Urothelium cell line (cell line): ENCODE measurements at regions not wholly inside any gene's neighbourhood (a gene's known extent, or its start where the extent isn't known, plus 50 kb on each side); places are given as distances from the start of the nearest gene placed in this dataset.
"Not testable (repeated sequence)": the region's sequence is repeated elsewhere in the genome, so short reads cannot be mapped to it uniquely, and the experiment has no call there.

ENCODE experiments used
- DNase-seq: peaks from one replicate; pipeline ENCODE4 v3.0.0; 2011; ENCODE audit warnings: low spot score, mixed read lengths
- FAIRE-seq: peaks from 2 replicates; lab custom pipeline; 2011; peaks lifted over from hg19 to GRCh38; lab: Jason Lieb, UNC

DNA sequence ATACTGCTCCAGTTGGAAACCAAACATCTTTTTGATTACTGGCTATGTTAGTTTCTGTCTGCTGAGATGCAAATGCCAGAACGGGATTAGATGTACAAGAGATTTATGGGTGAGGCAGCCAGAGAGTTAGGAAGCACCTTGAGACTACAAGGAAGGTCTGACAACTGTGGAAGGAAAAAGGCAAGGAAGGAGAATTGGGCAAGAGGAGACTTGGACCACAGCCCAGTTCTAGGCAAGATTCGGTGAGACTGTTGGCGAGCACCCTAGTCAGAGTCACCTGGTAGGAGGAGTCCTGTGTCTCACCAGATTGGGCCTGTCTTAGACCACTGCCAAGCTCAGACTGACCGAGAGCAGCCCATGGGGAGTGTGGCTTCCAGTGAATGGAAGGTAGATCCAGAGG, 91.8 kb upstream of the F13A1 start:
- DNase-seq (no peak), FAIRE-seq (no peak)

DNA sequence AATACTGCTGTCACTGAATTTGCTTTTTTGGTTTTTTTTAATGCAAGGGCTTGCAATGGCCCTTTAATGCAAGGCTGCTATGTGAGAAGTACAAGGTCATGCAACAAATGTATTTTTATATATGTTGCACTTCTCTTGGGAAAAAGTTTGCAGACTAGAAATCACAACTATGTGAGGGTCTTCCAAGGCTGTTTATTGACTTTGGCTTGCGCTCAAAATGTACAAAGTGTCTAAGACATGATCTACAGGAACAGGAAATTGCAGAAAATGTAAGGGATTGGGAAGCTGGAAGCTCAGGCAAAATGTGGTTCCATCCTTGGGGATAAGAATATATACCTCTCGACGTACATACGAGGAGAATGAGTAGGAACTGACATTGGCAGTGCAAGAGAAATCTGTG, 92.2 kb upstream of the F13A1 start:
- FAIRE-seq (no peak), DNase-seq (no peak)

DNA sequence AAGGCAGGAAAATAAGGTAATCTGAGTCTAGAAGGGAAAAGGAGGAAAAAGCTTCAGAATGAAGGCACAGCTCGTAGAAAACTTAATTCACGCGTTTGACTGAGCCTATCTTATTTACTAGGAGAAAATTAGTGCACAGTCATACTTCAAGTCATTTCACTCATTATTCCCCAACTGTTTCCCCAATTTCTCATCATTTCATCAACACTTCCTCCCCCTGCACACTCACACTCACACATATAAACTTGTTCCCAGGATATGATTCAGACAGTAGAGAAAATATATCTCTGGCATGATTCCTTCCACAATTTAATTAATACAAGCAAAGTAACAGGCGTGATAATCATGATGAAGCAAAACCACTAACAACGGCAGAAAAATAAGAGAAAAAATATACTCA, 94.5 kb upstream of the F13A1 start:
- DNase-seq (no peak), FAIRE-seq (no peak)

DNA sequence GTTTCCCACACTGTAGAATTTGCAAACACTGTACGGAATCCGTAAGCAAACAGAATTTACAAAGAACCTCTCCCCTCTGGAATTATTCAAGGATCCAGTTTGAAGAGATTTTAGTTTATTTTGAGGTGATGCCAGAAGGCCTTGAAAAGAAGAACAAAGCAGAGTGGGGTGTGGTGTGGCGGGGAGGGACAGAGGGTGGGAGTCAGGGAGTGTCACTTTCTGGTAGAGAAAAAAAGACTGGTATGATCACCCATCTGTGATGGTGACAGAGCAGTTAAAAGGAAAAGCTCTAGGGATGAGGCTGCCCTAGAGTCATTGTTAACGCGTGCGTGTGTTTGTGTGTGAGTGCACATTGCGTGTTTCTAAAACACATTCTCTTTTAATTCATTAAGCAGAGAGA, 97.0 kb upstream of the F13A1 start:
- FAIRE-seq: no peak

DNA sequence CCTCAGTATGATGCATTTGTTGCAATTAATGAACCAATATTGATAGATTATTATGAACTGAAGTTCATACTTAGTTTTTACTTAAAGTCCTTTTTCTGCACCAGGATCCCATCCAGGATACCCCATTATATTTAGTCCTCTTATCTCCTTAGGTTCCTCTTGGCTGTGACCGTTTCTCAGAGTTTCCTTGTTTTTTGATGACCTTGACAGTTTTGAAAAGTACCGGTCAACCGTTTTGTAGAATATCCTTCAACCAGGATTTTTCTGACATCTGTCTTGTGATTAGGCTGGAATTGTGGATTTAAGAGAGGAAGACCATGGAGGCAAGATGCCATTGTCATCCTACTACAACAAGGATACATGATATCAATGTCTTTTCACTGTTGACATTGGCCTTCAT, 98.0 kb upstream of the F13A1 start:
- no peak for FAIRE-seq
- DNase-seq: no peak

More for the DNA sequence above, 97.0 kb upstream of the F13A1 start:
- DNase-seq: no peak

DNA sequence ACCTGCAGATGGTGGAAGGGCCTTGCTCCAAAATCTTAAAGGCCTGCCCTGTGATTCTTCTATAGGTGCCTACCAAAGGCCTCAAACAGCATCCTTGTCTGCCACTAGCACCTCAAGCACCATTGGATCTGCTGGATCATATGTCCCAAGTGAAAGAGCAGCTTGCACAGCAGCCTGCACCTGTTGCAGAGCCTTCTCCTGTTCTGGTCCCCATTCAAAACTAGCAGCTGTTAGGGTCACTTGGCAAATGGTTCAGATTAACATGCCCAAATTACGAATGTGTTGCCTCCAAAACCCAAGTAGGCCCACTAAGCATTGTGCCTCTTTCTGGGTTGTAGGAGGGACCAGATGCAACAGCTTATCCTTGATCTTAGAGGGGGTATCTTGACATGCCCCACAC, 99.6 kb upstream of the F13A1 start:
- DNase-seq: no peak
- FAIRE-seq: no peak

DNA sequence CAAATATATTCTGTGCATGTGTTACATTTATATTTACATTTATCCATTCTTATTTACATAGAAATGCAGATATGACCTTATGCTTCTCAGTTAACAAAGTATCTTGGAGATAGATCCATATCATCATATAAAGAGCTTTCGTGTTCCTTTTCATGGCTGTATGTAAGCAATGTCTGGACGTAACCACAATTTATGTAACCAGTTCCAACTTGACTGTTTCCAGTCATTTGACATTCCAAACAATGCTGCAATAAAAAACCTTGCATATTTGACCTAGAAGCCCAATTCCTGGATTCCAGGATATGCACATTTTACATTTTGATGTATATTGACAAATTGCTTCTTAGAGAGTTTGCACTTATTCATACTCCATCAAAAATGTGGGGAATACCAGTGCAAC, 113.7 kb upstream of the F13A1 start:
- DNase-seq (no peak), FAIRE-seq (no peak)

DNA sequence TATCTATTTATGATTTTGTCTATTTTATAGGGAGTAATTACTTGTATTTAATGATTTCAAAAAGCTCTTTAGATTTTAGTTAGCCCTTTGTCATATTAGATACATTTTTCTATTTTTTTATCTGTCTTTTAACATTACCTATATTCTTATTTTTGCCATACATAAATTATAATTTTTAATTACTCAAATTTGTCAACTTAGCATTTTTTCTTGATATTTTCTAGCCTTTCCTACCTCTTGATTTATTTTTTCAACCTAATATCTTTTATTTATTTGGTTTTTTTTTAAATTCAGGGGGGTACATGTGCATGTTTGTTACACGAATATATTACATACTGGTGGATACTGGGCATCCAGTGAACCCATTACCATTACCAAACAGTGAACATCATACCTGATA, 114.3 kb upstream of the F13A1 start:
- DNase-seq (no peak), FAIRE-seq (no peak)

DNA sequence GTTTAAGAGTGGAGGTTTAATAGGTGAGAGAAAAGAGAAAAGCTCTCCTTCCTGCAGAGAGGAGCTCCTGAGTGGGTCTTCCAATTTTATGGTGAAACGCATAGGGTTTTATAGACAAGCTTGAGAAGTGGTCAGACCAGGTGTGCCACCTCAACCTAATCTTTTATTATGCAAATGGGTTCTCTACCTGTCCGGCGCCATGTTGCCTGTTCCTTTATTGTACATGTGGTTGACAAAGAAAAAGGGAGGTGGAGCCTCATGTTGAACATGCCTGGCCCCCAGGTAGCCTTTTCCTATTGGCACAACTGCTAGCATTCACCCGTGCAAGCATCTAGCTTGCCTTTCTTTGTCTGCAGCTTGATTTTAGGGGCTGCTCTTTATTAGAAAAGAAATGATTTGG, 115.9 kb upstream of the F13A1 start:
- no peak for DNase-seq
- no peak for FAIRE-seq

DNA sequence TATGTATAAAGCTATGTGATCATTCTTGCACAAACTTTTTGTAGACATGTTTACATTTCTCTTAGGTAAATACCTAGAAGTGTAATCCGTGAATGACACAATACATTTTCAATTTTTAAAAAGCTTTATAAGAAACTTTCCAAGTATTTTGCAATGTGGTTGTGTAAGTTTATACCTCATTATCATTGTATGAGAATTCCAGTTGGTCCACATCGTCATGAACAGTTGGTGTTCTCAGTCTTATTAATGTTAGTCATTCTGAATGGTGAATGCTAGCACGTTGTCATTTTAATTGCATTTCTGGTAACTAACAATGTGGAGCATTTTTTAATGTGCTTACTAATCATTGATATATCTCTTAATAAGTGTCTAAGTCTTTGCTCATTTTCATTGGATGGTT, 116.5 kb upstream of the F13A1 start:
- no peak for FAIRE-seq
- DNase-seq: no peak

DNA sequence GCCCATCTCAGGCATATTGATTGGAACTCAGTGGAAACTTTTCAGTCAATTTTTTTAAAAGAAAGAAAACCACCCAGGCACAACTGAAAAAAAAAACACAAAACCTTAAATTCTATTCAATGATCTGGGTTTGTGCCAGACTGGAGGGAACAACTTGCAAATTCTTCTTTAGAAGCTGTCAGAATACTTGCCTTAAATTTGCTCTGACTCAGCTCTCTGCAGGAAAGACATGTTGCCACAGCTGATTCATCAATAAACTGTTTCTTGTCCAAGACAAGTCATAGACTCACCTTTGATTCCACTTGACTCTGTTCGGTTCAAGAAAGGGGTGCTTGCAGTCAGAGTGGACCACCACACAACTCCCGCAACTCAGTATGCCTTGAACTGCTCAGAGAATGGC, 117.8 kb upstream of the F13A1 start:
- no peak for FAIRE-seq
- DNase-seq: no peak

DNA sequence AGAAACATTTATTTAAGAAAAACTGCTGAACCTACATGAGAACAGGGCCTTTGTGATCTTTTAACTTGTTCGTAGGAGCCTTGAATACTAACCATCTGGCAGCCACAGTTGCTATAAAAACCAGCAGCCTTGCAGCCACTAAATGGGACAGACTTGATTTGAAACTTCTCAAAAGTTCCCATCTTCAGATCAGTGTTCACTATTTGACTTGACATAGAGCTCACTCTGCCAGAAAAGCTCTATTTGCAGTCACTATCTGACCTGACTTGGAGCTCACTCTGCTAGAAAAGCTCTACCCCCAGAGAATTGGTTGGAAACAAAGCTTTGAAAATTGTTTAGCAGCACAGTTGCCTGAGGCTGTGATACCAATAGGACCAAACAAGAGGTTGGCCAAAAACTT, 119.3 kb upstream of the F13A1 start:
- DNase-seq (no peak), FAIRE-seq (no peak)

DNA sequence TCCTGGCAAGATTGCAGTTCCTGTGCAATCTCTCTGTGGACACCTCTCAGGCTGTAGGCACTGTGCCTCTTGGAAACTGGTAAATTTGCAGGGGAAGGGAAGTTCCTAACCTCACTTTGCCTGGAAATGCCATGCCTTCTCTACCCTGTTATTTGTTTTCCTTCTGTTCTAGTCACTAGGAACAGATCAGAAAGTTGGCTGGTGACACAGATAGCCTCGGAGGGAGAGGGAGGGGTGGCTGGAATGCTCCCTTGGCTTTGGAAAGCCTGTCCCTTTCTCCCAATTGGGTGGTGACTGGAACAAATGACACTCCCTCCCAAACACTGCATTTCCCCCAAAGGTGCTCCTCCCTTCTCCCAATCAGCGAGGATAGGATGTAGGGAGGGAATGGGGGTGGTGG, 131.5 kb upstream of the F13A1 start:
- FAIRE-seq (no peak), DNase-seq (no peak)

DNA sequence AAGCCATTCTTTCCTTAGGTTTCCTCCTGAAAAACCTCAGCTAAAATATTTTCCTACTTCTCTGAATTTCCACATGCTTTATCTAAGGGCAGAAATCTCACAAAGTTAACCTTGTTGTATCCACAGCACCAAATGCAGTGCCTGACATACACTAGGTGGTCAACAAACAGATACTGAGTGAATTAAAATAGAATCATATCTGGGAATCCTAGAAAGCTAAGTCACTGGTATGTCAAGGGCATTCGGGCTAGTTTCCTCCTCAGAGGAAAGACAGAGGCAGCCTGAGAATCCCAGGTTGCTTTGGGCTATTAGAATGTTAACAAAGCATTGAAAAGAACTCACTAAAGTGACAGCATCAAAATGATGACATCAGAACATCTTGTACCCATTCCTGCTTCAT, 132.7 kb upstream of the F13A1 start:
- FAIRE-seq (no peak), DNase-seq (no peak)

DNA sequence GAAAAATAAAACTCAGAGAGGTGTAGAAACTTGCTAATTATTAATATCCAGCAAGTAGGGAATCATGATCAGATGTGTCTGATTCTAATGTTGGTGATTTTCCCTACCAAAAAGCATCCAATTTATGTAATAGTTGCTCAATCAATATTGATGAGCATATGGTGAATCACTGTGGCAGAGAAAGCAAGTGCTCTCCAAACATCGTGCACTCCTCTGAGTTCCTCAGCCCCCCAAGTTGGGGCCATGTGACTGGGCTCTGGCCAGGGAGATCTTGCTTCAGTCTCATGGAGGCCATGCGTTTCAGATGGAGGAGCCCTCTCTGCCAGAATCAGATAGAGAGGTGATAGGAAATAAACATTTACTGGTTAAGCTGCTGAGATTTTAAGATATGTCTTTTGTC, 133.2 kb upstream of the LY86 start:
- FAIRE-seq (no peak), DNase-seq (no peak)

DNA sequence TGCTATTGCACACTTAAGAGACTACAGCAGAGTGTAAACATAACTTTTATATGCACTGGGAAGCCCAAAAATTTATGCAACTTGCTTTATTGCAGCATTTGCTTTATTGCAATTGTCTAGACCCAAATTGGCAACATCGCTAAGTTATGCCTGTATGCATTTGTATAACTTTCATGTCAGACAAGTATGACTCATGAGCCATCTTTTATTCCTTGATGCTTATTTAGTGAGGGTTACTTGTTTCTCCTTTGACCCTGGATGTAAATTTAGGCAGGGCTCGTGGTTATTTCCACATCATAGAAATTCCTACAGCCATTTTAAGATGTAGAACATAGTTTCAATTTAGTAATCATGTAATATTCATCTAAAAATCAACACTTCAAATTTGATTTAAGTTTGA, 130.3 kb upstream of the LY86 start:
- DNase-seq: no peak
- no peak for FAIRE-seq

DNA sequence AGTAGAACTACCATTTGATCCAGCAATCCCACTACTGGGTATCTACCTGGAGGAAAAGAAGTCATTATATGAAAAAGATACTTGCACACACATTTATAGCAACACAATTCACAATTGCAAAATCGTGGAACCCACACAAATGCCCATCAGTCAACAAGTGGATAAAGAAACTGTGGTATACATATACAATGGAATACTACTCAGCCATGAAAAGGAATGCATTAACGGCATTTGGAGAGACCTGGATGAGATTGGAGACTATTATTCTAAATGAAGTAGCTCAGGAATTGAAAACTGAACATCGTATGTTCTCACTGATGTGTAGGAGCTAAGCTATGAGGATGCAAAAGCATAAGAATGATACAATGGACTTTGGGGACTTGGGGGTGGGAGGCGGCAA, 128.6 kb upstream of the LY86 start:
- DNase-seq, FAIRE-seq: not testable (repeated sequence)

DNA sequence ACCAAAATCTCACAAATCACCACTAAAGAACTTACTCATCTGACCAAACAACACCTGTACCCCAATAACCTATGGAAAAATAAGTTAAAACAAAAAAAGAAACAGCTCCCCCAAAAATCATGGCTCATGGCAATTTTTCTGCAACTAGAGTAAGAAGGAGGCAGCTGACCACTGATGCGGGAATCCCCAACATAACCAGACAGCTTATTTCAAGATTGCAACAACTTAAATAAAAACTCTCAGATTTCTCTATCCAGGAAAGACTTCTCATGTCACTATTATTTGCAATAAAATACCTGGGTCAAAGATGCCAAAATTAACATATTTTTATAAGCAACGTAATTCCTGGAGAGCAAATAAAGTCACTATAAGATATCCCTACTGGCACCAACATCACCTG, 128.1 kb upstream of the LY86 start:
- DNase-seq: no peak
- no peak for FAIRE-seq

DNA sequence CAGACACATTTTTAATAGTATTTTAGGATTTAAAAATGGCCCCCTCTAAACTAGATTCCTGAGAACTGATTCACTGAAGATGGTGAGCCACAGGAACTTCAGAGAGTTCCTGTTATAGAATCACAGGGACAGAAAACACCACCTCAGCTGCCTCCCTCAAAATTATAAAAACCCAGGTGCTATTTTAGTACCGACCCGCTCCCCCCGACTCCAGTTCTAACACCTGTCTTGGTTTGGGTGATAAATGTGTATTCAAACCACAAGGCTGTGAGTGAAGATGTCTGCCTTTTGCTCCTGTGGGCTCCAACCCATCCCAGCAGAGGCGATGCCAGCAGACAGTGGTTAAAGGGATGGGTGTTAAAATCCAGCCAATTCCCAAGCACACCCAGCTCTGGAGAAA, 127.4 kb upstream of the LY86 start:
- DNase-seq (peak; percentile 59), FAIRE-seq (no peak)

DNA sequence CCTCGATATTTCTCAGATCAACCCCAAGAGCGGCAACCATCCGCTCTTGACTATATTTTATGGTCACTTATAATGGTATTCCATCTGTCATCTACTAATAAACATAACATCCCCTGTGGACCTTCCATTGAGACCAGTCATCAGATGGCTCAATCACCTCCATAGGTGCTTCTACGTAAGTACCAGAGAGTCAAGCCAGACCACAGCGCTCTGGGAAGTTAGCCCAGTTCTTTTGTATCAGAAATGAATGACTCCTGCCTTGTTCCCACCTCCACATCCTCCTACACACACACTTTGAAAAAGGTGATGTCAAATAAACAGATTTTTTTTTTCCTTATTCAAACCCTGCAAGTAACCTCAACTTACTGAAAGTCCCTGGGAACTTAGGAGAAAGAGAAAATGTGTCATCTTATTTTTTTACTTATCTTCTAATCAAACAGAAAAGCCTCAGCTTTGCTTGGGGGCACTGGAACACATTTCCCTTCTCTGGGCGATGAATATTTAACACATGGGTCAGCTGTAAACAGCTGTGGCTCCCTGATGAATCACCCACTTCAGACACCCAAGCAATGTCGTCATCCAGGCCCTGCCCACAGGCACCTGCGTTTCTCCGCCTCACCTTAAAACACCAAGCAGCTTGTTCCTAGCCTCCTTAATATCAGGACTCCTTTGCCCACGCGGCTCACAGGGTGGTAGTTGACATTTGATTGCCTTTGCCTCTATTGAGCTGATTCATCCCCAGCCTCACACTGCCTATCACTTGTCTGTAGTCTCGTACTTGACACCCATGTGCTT, 121.4 kb upstream of the LY86 start:
- DNase-seq: peak; percentile 79
- peak; percentile 13 for FAIRE-seq

DNA sequence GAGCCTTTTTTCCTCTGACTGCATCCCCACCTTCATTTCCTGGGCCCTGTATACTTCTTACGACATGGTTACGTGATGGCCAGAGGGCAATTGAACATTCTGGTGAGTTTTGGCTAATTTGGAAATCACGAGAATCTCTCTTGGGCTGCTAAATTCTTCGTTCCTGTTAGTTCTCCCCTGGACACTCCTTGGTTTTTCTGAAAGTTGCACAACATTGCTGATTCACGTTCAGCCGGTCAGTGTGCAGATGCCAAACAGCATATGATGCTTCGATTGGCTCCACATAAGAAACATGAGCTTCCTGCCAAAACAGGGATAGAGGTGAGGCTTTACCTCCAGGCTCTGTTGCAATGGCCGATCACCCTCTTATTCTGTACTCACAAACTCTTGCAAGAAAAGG, 119.4 kb upstream of the LY86 start:
- FAIRE-seq: no peak
- no peak for DNase-seq

DNA sequence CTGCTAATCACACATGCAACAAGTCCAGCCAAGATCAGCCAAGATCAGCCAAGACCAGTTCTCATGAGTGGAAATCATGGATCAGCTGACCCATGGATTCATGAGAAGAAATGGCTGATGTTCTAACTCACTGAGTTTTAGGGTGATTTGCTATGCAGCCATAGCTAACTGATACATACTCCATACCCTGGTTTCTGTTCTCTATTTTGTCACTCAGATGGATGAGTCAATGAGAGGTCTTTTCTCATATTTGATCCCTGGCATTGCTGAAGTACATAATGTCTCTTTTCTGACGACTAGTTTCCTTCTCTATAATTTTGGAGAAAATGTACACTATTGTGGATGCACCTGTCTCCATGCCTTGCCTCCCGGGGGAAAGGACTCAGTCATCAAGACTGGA, 118.4 kb upstream of the LY86 start:
- FAIRE-seq: no peak
- no peak for DNase-seq

DNA sequence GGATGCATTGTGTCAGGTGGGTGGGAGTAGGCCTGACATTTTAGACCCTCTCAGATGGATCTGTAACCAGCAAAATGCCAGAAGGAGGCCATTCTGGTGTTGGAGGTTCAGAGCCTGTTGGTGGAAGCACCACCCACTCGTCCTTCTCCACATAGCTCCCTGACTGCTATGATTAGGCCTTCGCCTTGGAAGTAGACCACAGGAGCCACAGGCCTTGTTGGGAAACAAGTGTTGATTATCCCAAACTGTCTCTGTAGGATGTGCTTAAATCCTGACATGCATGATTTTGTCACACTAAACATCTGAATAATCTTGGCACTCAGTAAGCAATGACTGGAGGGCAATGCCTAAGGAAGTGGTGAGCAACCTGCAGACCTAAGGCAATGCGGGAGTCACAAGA, 117.2 kb upstream of the LY86 start:
- no peak for DNase-seq
- no peak for FAIRE-seq
